ENCODE measurements at regions not wholly inside any gene's neighbourhood (a gene's known extent, or its start where the extent isn't known, plus 50 kb on each side); places are given as distances from the start of the nearest gene placed in this dataset.

DNA sequence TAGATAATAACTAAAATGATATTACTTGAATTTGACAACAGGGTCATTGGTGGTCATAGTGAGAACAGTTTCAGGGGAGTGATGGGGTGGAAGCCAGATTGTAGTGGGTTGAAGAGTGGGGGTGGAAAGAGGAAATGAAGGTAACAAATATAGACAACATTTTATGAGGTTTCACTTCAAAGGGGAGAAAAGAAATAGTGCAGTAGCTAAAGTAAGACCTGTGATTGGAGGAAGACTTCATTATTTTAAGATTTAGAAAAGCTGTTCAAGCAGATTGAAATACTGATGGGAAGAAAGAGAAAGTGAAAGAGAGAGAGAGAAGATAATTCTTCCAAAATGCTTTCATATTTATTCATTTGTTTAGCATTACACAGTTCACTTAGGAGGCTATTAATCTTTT, 52.0 kb upstream of the KCNA3 start:
- ATAC-seq (no peak), DNase-seq (no peak)
- Histone ChIP-seq H3K4me1 (ENCODE audit: low read depth) (no peaks in the 10 kb centered on the region), H3K9me3 (no peaks in the 10 kb centered on the region), H3K36me3 (ENCODE audit: low read depth) (no peaks in the 10 kb centered on the region), H3K4me3 (no peak overlapping the region)
- intact Hi-C loops (cut with DNase I, micrococcal nuclease), result no loop called here
- TF ChIP-seq, protein P1, sequence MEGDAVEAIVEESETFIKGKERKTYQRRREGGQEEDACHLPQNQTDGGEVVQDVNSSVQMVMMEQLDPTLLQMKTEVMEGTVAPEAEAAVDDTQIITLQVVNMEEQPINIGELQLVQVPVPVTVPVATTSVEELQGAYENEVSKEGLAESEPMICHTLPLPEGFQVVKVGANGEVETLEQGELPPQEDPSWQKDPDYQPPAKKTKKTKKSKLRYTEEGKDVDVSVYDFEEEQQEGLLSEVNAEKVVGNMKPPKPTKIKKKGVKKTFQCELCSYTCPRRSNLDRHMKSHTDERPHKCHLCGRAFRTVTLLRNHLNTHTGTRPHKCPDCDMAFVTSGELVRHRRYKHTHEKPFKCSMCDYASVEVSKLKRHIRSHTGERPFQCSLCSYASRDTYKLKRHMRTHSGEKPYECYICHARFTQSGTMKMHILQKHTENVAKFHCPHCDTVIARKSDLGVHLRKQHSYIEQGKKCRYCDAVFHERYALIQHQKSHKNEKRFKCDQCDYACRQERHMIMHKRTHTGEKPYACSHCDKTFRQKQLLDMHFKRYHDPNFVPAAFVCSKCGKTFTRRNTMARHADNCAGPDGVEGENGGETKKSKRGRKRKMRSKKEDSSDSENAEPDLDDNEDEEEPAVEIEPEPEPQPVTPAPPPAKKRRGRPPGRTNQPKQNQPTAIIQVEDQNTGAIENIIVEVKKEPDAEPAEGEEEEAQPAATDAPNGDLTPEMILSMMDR (IDR thresholded peaks at IDR 0.05), result no peak

All from mucosa of descending colon (tissue), 3 donors.